H4 (cell line): ENCODE measurements at regions not wholly inside any gene's neighbourhood (a gene's known extent, or its start where the extent isn't known, plus 50 kb on each side); places are given as distances from the start of the nearest gene placed in this dataset.
"Not testable (repeated sequence)": the region's sequence is repeated elsewhere in the genome, so short reads cannot be mapped to it uniquely, and the experiment has no call there.

Experiments used
- DNase-seq: peaks from one replicate; pipeline ENCODE4 v3.0.0-alpha.2; 2015; ENCODE audit warnings: low spot score

DNA sequence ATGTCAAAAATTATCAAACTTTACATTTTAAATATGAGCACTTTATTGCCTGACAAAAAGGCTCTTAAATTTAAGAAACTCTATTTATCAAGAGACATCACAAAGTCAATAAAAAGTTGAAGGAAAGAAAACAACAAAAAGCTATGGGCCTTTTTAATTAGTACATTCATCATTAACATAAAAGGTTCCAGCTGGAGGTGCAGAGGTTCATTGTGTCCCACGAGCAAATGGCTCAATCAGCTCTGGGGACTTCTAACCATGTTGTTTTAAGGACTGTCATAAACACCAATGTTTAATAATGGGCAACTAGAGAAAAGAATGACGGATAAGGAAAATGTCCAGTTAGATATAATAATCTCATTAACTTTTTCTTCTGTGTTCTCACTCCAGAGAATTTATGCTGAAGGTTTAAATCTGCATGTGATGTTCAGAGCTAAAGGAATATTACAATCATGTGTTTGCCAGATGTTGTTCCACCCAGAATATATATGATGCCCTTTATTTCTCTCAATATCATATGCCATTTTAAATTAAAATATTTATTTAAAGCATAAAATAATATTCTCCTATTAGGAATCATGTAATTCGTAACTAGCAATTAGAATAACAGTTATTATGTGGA, 840.3 kb upstream of the ADGRL3 start:
- no peak for DNase-seq

DNA sequence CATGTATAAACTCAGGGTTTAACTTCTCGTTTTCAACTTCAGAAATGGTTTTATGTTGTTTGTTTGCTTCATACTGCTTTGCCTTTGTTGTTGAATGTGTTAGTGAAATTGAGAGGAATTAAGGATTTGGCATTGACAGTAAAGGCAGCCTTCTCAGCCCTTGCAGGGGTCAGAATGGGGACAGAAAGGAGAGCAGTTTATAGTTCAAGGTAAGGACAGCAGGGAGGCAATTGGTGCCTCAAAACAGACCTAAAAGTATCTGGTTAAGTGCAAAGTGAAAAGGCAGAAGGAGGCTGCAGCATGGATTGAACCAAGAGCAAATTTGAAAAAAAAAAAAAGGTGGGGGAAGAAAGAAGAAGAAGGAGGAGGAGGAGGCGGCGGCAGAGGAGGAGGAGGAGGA, 835.0 kb upstream of the ADGRL3 start:
- no peak for DNase-seq

DNA sequence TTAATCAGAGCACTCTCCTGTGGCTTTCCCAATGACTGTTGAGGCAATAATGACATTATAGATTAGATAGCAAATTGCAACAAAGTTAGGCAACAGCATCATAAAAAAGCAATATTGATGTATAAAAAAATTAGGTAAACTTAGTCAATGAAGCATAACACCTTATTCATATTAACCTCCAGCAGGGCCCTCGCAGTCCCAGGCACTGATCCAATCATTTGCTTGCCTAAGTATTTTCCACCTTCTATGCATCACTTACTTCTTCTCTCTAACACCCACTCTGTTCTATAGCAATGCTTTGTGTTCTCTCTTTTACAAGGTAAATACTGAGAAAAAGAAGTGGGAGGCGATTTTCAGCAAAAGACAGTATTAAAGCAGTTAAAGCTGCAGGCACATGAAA, 833.5 kb upstream of the ADGRL3 start:
- DNase-seq: no peak

DNA sequence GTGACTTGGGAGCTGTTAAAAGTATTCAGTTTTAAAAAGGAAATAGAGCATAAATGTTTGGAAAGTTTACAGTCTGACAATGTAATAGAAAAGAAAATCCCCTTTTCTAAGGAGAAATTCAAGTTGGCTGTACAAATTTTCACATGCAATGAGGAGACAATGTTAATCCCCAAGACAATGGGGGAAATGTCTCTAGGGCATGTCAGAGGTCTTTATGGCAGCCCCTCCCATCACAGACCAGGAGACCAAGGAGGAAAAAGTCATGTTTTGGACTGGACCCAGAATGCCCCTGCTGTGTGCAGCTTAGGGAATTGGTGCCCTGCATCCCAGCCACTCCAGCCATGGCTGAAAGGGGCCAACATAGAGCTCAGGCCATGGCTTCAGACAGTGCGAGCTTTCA, 831.1 kb upstream of the ADGRL3 start:
- DNase-seq: no peak

DNA sequence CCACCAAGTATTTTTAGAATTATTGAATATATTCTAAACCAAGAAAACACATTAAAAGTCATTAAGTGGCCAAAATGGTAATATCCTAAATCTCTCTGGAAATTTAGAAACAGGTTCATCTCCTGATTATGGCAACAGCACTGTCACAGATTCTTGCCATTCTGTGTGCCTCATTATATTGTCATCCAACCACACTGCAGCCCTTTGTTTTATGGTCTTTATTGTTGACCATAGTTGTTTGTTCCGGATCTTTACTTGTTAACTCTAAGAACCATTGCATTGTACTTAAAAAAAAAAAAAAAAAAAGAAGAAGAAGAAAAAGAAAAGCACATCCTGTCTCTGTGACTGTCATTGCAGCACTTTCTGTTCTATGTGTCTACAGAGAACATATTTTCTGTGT, 822.1 kb upstream of the ADGRL3 start:
- no peak for DNase-seq

DNA sequence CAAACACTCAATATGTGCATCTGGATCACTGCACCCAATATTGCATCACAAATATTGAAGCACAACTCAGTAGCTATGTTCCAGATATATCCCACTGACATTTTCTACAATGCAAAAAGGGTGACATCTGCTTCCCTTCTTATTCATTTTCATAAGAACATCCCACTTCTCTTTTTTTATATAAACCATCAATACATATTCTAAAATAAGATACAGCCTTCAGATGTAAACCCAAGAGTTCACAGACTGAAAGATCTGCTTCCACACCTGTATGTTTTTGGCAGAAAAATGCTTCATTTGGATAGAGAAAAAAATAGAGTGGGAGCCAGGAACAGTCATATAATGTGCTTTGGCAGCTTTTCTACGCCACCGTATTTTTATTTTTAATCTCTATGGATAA, 815.6 kb upstream of the ADGRL3 start:
- DNase-seq: no peak

DNA sequence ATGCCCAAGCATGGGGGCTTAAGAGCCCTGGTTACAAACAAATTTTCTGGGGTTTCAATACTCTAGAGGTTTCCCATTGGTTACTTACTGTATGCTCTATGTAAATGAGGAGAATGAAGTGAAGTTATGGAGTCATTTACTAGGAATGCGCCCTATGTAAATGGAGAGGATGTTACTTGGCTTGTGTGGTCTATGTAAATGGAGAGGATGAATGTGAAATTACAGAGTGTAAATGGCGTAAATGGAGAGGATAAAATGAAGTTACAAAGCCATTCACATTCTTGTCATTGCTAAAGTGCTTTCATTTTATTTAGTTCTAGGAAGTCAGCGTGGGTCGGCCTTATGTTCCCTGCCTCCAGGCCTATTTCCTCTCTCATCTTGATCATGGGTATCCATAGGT, 810.5 kb upstream of the ADGRL3 start:
- no peak for DNase-seq

DNA sequence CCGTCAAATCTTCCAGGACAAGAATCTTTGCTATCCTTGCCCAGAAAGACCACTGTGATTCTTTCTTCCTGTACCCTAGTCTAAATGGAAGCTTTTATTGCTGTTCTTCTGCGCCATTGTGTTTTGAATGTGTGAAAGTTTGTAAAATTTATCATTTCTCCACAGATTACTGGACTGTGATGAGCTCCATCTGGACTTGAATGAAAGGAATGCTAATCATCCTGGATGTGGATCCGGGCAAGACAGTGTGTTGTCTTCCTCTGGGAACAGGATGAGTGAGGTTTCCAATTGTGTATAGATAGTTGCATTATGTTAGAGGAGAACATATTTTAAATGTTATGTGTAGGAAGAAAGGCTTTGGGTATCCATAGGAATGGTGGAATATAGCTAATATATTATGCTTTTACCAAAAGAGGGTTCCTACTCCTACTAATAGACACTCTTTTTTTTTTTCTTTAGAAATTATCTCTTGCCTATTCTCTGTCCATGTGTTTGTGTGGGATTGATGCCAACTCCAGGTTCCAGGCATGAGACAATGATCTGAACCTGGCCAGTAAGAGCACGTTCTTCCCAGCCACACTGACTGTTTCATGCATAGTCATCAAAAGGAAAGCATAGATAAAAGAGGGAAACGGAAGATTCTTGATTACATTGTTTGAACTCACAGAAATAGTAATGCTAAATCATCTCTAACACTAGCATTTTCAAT, 803.6 kb upstream of the ADGRL3 start:
- no peak for DNase-seq

DNA sequence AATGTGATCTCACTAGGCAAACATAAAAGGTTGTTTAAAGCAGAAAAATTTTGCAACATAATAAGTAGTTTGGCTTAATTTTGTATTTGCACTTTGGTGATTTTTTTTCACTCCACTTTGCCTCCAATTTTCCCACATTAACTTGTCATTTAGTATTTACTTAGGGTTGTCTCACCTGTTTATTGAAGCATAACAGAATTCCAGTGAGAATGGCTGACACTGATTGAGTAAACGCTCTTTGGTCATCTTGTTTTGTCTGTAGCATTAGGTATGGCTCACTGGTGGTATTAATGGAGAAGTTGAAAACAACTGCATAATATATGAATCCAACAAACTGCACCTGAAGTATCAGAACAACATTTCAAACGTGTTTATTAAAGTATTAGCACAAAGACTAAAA, 799.5 kb upstream of the ADGRL3 start:
- no peak for DNase-seq

DNA sequence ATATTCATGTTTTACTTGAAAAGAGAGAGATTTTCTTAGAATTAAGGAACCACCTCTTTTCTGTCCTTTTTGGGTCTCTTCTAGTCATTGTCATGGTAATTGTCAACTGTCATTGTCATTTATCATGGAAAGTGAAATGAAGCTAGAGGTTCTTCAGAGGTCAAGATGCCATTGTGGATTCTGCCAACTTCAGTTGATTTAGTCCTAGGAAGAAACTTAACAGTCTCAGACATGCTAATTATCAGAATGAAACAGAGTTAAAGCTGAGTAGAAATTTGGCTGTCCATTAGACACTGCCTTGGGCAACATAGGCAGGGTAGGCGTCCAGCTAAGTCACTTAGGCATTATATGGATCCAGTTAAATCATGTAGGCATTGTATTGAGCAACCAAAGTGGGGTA, 796.1 kb upstream of the ADGRL3 start:
- no peak for DNase-seq

DNA sequence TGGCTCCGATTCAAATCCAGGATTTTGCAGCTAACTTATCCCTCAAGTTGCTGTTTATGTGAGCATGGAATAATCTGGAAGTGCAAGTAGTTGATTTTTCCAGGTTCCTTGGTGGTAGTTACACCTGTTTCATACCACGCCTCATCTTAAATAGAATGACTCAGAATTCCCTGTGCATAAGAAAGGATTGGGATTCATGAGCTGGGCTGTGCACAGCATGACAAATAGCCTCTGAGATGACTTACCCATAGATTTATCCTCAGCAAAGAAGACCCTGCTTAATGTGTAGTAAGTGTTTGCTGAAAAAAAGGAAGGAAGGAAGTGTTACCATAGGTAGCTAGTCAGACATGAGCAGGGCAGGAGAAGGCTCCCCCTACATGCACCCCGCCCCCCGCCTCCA, 777.7 kb upstream of the ADGRL3 start:
- DNase-seq: no peak

DNA sequence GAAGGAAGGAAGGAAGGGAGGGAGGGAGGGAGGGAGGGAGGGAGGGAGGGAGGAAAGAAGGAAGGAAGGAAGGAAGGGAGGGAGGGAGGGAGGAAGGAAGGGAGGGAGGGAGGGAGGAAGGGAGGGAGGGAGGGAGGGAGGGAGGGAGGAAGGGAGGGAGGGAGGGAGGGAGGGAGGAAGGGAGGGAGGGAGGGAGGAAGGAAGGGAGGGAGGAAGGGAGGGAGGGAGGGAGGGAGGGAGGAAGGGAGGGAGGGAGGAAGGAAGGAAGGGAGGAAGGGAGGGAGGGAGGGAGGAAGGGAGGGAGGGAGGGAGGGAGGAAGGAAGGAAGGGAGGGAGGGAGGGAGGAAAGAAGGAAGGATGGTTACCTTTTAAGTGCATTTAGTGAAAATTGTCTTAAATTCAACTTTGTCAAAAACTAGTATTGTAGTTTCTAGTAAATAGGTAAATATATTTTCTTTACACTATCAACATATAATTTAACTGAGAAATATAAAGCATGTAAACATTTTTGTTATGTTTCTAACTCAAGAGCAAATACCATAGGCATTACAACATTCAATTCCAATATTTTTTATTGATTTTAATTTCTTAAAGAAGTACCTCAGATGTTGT, 776.4 kb upstream of the ADGRL3 start:
- not testable (repeated sequence) for DNase-seq

DNA sequence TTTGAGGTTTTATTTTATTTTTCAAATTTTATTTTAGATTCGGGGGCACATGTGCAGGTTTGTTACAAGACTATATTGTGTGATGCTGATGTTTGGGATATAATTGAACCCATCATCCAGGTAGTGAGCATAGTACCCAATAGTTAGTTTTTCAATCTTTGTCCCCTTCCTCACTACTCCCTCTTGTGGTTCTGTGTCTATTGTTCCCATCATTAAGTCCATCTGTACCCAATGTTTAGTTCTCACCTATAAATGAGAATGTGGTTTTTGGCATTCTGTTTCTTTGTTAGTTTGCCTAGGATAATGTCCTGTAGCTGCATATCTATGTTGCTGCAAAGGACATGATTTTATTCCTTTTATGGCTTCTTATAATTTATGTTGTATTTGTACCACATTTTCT, 767.2 kb upstream of the ADGRL3 start:
- no peak for DNase-seq

DNA sequence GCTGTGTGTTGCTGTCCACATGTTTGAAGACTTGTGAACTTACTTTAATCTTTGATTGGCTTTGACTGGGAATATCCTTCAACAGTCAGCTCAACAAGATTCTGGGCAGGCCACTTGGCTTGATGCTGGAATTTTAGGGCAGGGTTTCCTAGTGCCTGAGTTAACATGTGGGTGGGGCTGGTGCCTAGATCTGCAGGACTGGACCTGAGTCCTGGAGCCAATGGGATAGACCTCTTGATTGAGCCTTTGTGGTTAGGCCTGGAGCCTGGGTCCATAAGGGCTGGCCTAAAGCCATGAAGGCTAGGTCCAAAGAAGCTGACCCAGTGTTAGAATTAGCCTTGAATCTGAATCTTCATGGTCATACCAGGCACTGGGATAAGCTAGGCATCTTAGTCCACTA, 757.1 kb upstream of the ADGRL3 start:
- no peak for DNase-seq

DNA sequence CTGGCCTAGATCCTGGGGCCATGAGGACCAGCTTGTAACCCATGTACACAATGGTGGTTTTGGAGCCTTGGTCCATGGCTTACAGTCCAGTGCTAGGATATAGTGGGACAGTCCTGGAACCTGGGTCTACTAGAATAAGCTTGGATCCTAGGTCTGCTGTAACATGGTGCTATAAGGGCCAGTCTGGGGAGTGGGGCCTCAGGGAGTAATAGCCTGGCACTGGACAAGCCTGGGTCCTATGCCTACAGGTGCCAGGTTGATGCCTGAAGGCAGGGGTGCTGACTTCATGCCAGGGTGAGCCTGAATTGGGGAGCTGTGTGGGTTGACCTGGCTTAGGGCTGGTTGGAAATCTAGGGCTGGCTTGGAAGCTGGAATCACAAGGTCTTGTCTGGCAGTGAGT, 756.3 kb upstream of the ADGRL3 start:
- DNase-seq: no peak

DNA sequence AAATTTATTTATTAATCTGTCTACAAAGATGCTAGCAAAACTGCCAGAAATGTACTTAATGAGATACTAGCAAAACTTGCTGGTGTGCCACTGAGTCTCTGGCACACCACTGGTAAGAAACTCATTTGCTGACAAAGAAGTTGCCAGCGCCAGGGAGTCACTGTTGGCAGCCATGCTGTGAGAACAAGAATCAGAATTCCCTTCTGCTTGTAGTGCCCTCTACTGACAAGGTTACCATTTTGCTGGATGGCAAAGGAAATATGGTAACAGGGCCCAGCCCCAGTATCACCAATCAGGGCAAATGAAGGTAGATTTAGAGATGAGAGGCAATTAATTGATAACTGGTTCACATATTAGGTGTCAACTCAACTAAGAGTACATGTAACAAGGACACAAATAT, 750.1 kb upstream of the ADGRL3 start:
- no peak for DNase-seq

DNA sequence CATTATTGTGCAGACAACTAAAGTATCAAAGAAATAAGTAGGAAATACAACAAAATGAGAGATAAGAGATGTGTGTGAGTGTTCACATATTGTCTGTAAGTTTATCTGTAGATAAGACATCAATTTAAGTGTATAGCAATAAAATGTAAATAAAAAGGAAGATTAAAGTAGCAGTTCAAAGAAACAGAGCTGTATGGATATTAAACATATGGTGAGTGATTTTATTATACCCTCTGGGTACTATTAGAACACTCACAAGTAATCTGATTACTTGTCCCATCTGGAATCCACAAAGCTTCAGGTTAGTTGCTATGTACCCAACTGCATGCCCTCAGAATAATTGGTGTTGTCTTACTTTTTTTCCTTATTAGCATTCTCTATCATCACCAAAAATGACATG, 747.9 kb upstream of the ADGRL3 start:
- no peak for DNase-seq

DNA sequence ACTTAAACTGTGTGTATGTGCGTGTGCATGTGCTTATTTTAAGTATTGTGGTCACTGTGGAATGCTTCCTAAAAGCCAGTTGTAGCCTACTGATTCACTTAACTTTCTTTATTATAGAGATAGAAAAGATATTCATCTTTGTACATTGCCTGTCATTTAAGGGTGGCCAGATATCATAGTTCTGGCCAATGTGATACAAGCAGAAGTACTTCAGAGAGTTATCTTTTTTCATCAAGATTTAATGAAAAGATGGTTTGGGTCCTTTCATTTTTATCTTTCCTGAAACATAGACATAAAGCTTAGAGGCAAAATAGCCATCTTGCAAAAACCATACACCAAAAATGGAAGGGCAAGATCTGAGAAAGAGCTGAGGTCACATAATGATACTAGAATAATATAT, 744.7 kb upstream of the ADGRL3 start:
- no peak for DNase-seq

DNA sequence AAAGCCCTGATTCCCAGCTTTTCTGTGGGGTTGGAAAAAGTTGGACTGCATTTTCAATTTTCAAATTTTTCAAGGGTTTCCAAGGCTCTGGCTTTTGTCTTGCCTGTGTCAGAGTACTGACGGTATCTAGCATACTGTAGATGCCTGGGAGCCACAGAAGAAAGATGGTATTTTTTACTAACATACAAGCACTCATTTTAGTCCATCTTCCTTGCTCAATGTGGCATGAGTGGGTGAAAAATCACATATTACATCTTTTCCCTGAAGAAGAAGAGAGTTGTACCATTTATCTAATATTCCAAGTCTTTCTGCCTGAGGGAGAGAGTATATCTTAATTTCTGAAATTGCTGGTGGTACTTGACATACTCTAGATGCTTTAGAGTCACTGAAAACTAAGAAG, 738.6 kb upstream of the ADGRL3 start:
- no peak for DNase-seq

DNA sequence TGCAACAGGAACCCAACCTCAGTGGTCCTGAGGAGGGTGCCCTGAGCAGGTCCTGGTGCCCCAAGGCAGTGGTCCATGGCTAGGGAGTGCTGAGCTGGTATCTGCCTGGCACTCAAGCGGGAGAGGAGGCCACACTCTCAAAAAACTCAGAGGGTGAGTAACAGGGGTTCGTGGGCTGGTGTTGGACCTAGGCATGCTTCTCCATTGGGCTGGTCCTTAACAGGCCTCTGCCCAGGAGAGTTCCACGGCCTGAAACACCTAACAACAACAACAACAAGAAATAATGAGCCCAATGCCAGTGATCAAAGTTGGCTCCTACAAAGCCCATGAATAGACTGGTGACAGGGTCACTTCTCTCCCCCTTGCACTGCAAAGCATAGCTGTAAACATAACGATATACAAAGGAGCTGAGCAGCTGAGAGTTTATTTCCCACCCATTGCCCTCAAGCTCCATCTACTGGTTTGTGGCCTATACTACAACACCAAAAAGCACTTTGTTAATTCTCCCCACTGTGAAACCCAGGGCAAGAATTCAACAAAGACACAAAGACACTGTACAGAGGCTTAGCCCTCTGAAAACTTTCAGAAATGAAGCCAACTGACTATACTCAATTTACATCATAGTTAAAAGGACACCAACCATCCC, 736.1 kb upstream of the ADGRL3 start:
- no peak for DNase-seq

DNA sequence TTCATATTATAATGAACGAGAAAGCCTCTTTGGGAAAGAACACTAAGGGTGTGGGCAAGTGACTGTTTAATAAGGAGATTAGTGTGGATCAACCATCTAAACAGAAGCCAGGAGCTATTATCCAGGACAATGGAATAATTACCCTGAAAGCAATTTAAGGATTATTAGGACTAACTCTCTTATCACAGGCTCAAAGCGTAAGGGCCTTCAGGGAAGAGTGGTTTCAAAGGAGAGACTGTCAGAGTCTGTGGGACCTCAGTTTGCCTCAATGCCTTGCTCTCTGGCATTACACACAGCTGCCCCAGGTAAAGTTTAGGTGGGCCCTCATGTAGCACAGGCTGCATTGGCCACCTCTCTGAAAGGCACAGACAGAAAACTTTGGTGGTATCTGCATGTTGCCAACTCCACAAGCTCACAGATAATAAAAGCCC, 717.2 kb upstream of the ADGRL3 start:
- DNase-seq: no peak

DNA sequence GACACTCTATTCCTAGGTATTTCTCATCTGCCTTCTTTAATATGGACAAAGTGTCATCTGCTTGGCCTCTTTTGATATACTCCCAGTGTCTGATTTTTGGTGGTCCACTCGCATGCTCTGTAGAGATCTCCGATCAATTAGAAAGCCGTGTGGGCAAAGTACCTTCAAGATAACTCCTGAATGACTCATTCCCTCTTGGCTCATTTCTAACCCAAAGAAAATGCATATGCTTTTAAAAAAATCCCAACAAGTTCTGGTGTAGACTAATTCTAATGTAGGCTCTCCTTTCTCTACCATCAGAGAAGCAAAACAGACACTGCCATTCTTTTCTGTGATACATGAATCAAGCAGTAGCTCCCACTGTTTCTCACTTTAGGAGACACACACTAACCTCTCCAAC, 714.9 kb upstream of the ADGRL3 start:
- DNase-seq: no peak

DNA sequence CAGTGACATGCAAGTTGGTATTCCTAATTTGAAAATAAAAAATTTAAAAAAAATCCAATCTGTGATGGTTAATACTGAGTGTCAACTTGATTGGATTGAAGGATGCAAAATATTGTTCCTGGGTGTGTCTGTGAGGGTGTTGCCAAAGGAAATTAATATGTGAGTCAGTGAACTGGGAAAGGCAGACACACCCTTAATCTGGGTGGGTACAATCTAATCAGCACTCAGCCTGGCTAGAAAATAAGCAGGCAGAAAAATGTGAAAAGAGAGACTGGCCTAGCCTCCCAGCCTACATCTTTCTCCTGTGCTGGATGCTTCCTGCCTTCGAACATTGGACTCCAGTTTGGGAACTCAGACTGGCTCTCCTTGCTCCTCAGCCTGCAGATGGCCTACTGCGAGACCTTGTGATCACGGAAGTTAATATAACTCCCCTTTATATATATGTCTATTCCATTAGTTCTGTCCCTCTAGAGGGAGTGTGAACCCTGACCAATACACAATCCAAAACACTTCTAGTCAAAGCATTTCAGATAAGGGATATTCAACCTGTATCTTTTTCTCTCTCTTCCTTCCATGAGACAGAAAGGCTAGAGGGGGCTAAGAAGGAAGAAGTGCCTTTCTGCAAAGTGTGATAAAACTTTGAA, 712.9 kb upstream of the ADGRL3 start:
- not testable (repeated sequence) for DNase-seq
